ENCODE measurements at regions not wholly inside any gene's neighbourhood (a gene's known extent, or its start where the extent isn't known, plus 50 kb on each side); places are given as distances from the start of the nearest gene placed in this dataset.

GRCh38 chr1:101298663-101299062 lies 61.8 kb downstream of the S1PR1 start:
- TF ChIP-seq CTCF (IDR thresholded peaks at IDR 0.05) (no peak), SIN3A (IDR thresholded peaks at IDR 0.05; ENCODE audit: borderline replicate concordance, insufficient read depth, low read depth, low read length) (no peak), TCF7L2 (IDR thresholded peaks at IDR 0.05; ENCODE audit: low read depth, low read length) (no peak), POLR2AphosphoS5 (IDR thresholded peaks at IDR 0.05; ENCODE audit: low read depth, low read length) (no peak), REST (IDR thresholded peaks at IDR 0.05; ENCODE audit: insufficient read depth in 1 of 2, low read depth in 2 of 2, low read length in 1 of 2) (no peak)

All from Panc1 (cell line).